ENCODE measurements at regions not wholly inside any gene's neighbourhood (a gene's known extent, or its start where the extent isn't known, plus 50 kb on each side); places are given as distances from the start of the nearest gene placed in this dataset.

- FAIRE-seq (no peak), ATAC-seq (no peak), DNase-seq (ENCODE audit: extremely low read depth in 1 of 4, low spot score in 3 of 4) (no peak)
- intact Hi-C loops (cut with micrococcal nuclease) (no loop called here), in situ Hi-C loops (cut with MboI) (no loop called here)
- BruUV-seq (replicated peaks): no TSS peak
- no peaks in the 10 kb centered on the region for H3K4me1 ChIP-seq (replicated peaks in 1 of 2; ENCODE audit: control insufficient read depth in 2 of 2, insufficient read depth in 2 of 2, low read length in 2 of 2)
- H3K27me3 ChIP-seq (ENCODE audit: control insufficient read depth in 2 of 2, insufficient read depth in 2 of 2, low read length in 2 of 2): no peaks in the 10 kb centered on the region
- no peak overlapping the region for H3K9ac ChIP-seq (ENCODE audit: insufficient read depth in 1 of 2, low read depth in 2 of 2, low read length in 2 of 2)
- no peaks in the 10 kb centered on the region for H3K9me3 ChIP-seq (replicated peaks; ENCODE audit: control insufficient read depth, insufficient read depth, low read depth, low read length)
- no peaks in the 10 kb centered on the region for H3K79me2 ChIP-seq (ENCODE audit: control insufficient read depth, insufficient read depth, low read length)
- H3K9me1 ChIP-seq (ENCODE audit: control insufficient read depth, insufficient read depth, low read length): no peaks in the 10 kb centered on the region
- no peak overlapping the region for H3K27ac ChIP-seq (ENCODE audit: extremely low read depth, low read depth, low read length)
- no peak overlapping the region for H2AFZ ChIP-seq (ENCODE audit: low read depth, low read length)
- TF ChIP-seq MCM2 (IDR thresholded peaks at IDR 0.05; ENCODE audit: low read depth) (no peak), ZNF24 (IDR thresholded peaks at IDR 0.05) (no peak), HDAC1 (IDR thresholded peaks at IDR 0.05) (no peak), ZNF324 (CRISPR knock-in tag; IDR thresholded peaks at IDR 0.05) (no peak), MCM7 (IDR thresholded peaks at IDR 0.05) (no peak), ZNF347 (CRISPR knock-in tag; IDR thresholded peaks at IDR 0.05; ENCODE audit: low read depth) (no peak), TSHZ1 (CRISPR knock-in tag; IDR thresholded peaks at IDR 0.05) (no peak), SIN3B (IDR thresholded peaks at IDR 0.05; ENCODE audit: low read depth) (no peak), KHSRP (IDR thresholded peaks at IDR 0.05) (no peak), ZNF253 (CRISPR knock-in tag; conservative IDR thresholded peaks at IDR 0.05) (no peak), ARID3A (IDR thresholded peaks at IDR 0.05; ENCODE audit: borderline replicate concordance, low read depth, low read length) (no peak), STAT5A (IDR thresholded peaks at IDR 0.05; ENCODE audit: borderline replicate concordance, low read length) (no peak), IRF2 (CRISPR knock-in tag; IDR thresholded peaks at IDR 0.05) (no peak), NR3C1 (CRISPR knock-in tag; IDR thresholded peaks at IDR 0.05) (no peak), MLX (CRISPR knock-in tag; conservative IDR thresholded peaks at IDR 0.05) (no peak), PURB (CRISPR knock-in tag; IDR thresholded peaks at IDR 0.05; ENCODE audit: low read depth) (no peak), KLF10 (CRISPR knock-in tag; IDR thresholded peaks at IDR 0.05) (no peak)
- TF ChIP-seq, protein P1, sequence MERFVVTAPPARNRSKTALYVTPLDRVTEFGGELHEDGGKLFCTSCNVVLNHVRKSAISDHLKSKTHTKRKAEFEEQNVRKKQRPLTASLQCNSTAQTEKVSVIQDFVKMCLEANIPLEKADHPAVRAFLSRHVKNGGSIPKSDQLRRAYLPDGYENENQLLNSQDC (CRISPR knock-in tag; IDR thresholded peaks at IDR 0.05): no peak
- ChIA-PET CTCF (ENCODE audit: low intra/inter-chr PET ratio) (no interaction called here), POLR2A (no interaction called here)
- H4K20me1 ChIP-seq (replicated peaks; ENCODE audit: control insufficient read depth, insufficient read depth, low read length): no peaks in the 10 kb centered on the region
- no peaks in the 10 kb centered on the region for H3K36me3 ChIP-seq (ENCODE audit: control insufficient read depth, insufficient read depth, low read length)
- H3K4me2 ChIP-seq (ENCODE audit: insufficient read depth, low read length): no peak overlapping the region
- H3K4me3 ChIP-seq: no peak overlapping the region
Measured at GRCh38 chr2:138866797-138867196, 86.6 kb upstream of the NXPH2 start.
